Liver (tissue), 8 donors: ENCODE measurements at regions not wholly inside any gene's neighbourhood (a gene's known extent, or its start where the extent isn't known, plus 50 kb on each side); places are given as distances from the start of the nearest gene placed in this dataset.

ENCODE experiments used
- DNase-seq: peaks from one replicate; pipeline ENCODE4 v3.0.0-alpha.2; 2017; ENCODE audit warnings: low spot score
- H3K27ac ChIP-seq, 2 donors: one replicate each; pipeline ENCODE4 v1.7.0; 2013; ENCODE audit warnings: inconsistent platforms in 2 of 2, low read length in 2 of 2, control low read depth in 1 of 2, low read depth in 1 of 2, mild to moderate bottlenecking in 1 of 2
- H3K27me3 ChIP-seq, 4 donors: one replicate each; pipeline versions ENCODE4 v1.6.1 to v1.7.0; 2013; ENCODE audit warnings: low read length in 3 of 4, inconsistent platforms in 1 of 4, mild to moderate bottlenecking in 1 of 4, moderate library complexity in 1 of 4; ENCODE audit not compliant: control insufficient read depth in 4 of 4, insufficient read depth in 4 of 4
- H3K36me3 ChIP-seq, 4 donors: one replicate each; pipeline versions ENCODE4 v1.6.1 to v1.7.0; 2013; ENCODE audit warnings: low read length in 3 of 4, mild to moderate bottlenecking in 3 of 4, low read depth in 1 of 4, moderate library complexity in 1 of 4; ENCODE audit not compliant: control insufficient read depth in 4 of 4, insufficient read depth in 3 of 4
- H3K4me1 ChIP-seq, 4 donors: one replicate each; pipeline versions ENCODE4 v1.6.1 to v1.7.0; 2013; ENCODE audit warnings: low read length in 3 of 4, mild to moderate bottlenecking in 3 of 4, moderate library complexity in 1 of 4; ENCODE audit not compliant: control insufficient read depth in 4 of 4, insufficient read depth in 4 of 4
- H3K4me3 ChIP-seq, 3 donors: one replicate each; pipeline versions ENCODE4 v1.6.1 to v1.7.0; 2013; ENCODE audit warnings: low read length in 3 of 3, control low read depth in 1 of 3, low read depth in 1 of 3, mild to moderate bottlenecking in 1 of 3
- H3K9ac ChIP-seq, 2 donors: one replicate each; pipeline ENCODE4 v1.7.0; 2013; ENCODE audit warnings: low read length in 2 of 2, mild to moderate bottlenecking in 2 of 2, moderate library complexity in 2 of 2, control low read depth in 1 of 2, low read depth in 1 of 2
- H3K9me3 ChIP-seq, 4 donors: one replicate each; pipeline versions ENCODE4 v1.6.1 to v1.7.0; 2013; ENCODE audit warnings: low read length in 3 of 4; ENCODE audit not compliant: control insufficient read depth in 4 of 4
- EGR1 ChIP-seq, 2 donors: IDR thresholded peaks; 2 replicates each; pipeline ENCODE4 v1.6.1; 2016 to 2018; ENCODE audit warnings: antibody characterized with exemption in 2 of 2, low read depth in 2 of 2
- FOXA1 ChIP-seq: IDR thresholded peaks from 2 replicates; pipeline ENCODE4 v1.6.1; 2016; ENCODE audit warnings: antibody characterized with exemption
- FOXA2 ChIP-seq: IDR thresholded peaks from 2 replicates; pipeline ENCODE4 v1.6.1; 2016; ENCODE audit warnings: antibody characterized with exemption
- GABPA ChIP-seq, 2 donors: IDR thresholded peaks in 1 of 2; conservative IDR thresholded peaks in 1 of 2; 2 replicates each; pipeline ENCODE4 v1.6.1; 2016; ENCODE audit warnings: antibody characterized with exemption in 2 of 2, mild to moderate bottlenecking in 1 of 2, moderate library complexity in 1 of 2
- HNF4A ChIP-seq, 2 donors: conservative IDR thresholded peaks; 2 replicates each; pipeline ENCODE4 v1.6.1; 2016; ENCODE audit warnings: antibody characterized with exemption in 2 of 2, mild to moderate bottlenecking in 2 of 2
- HNF4G ChIP-seq: IDR thresholded peaks from 2 replicates; pipeline ENCODE4 v1.6.1; 2016; ENCODE audit warnings: antibody characterized with exemption
- JUND ChIP-seq, 2 donors: IDR thresholded peaks; 2 replicates each; pipeline ENCODE4 v1.6.1; 2016; ENCODE audit warnings: antibody characterized with exemption in 2 of 2
- NR2F2 ChIP-seq: IDR thresholded peaks from 2 replicates; pipeline ENCODE4 v1.6.1; 2016; ENCODE audit warnings: antibody characterized with exemption
- RAD21 ChIP-seq, 2 donors: IDR thresholded peaks; 2 replicates each; pipeline ENCODE4 v1.6.1; 2016; ENCODE audit warnings: antibody characterized with exemption in 2 of 2, mild to moderate bottlenecking in 2 of 2
- RXRA ChIP-seq, 2 donors: IDR thresholded peaks; 2 replicates each; pipeline ENCODE4 v1.6.1; 2017 to 2018; ENCODE audit warnings: antibody characterized with exemption in 2 of 2, mild to moderate bottlenecking in 1 of 2
- SP1 ChIP-seq: IDR thresholded peaks from 2 replicates; pipeline ENCODE4 v1.6.1; 2018; ENCODE audit warnings: antibody characterized with exemption, mild to moderate bottlenecking
- TAF1 ChIP-seq: conservative IDR thresholded peaks from 2 replicates; pipeline ENCODE4 v1.6.1; 2016; ENCODE audit warnings: antibody characterized with exemption, mild to moderate bottlenecking
- YY1 ChIP-seq: IDR thresholded peaks from 2 replicates; pipeline ENCODE4 v1.6.1; 2016; ENCODE audit warnings: antibody characterized with exemption, mild to moderate bottlenecking
- WGBS: extraction: QIAGEN DNeasy Blood & Tissue Kit; methylation state at CpG from one replicate; pipeline ENCODE4 v1.1.7; 2013; 5-methylcytosine and 5-hydroxymethylcytosine counted together
- TF ChIP-seq, protein P1 (sequence below): IDR thresholded peaks from 2 replicates; pipeline ENCODE4 v1.6.1; 2016; ENCODE audit warnings: antibody characterized with exemption
- TF ChIP-seq, protein P2 (sequence below): IDR thresholded peaks from 2 replicates; pipeline ENCODE4 v1.6.1; 2016; ENCODE audit warnings: antibody characterized with exemption
- TF ChIP-seq, protein P3 (sequence below): fragments of 150-350 bp; IDR thresholded peaks from 2 replicates; pipeline ENCODE4 v1.5.1; 2017; ENCODE audit warnings: improper control_type of control experiment, low read depth, low read length; ENCODE audit not compliant: missing input control
- TF ChIP-seq, protein P4 (sequence below): IDR thresholded peaks from 2 replicates; pipeline ENCODE4 v1.6.1; 2016; ENCODE audit warnings: antibody characterized with exemption, mild to moderate bottlenecking
- TF ChIP-seq, protein P5 (sequence below): IDR thresholded peaks from 2 replicates; pipeline ENCODE4 v1.6.1; 2016; ENCODE audit warnings: antibody characterized with exemption
- donor health status: healthy.
- donor health status: healthy.
- donor health status: healthy.
- donor health status: healthy.
- donor health status: healthy.

DNA sequence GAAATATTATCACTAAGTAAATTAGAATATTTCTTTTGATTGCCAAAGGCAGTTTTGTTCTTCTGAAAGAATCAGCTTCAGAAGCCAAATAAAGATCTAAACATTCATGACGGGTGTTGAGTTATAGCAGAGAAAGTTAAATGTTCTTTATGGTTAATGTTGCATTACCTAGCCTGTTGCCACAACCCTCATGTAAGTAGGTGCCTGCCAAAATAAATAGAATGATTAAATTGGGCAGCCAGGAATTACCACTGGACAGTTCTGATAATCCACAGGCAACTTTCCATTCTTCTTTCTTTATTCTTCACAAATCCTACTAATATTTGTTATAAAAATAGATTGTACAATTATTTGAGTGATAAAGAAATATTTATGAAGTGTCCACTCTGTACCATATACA lies 217.9 kb upstream of the NRIP1 start:
- Histone ChIP-seq H3K9me3 (peaks cover 0 to 2% (median under 1%) of the 10 kb centered on the region in 4 donors), H3K9ac (no peak overlapping the region), H3K4me3 (no peak overlapping the region), H3K27me3 (no peaks in the 10 kb centered on the region), H3K36me3 (no peaks in the 10 kb centered on the region), H3K4me1 (peaks cover 0 to 4% (median 0%) of the 10 kb centered on the region in 4 donors), H3K27ac (no peak overlapping the region)
- WGBS = 43% methylated on average over 1 of the region's 1 CpG
- DNase-seq = no peak
- TF ChIP-seq RXRA (IDR thresholded peaks at IDR 0.05) (peak in 1 of 2 donors; percentile 4), NR2F2 (no peak), JUND (IDR thresholded peaks at IDR 0.05) (no peak), FOXA1 (no peak), GABPA (IDR thresholded peaks at IDR 0.05 in 1 of 2, conservative IDR thresholded peaks at IDR 0.05 in 1 of 2) (no peak), RAD21 (IDR thresholded peaks at IDR 0.05) (peak; percentile 8 to 17), SP1 (no peak), HNF4G (no peak), EGR1 (IDR thresholded peaks at IDR 0.05; ENCODE audit: low read depth in 2 of 2) (no peak), TAF1 (no peak), HNF4A (conservative IDR thresholded peaks at IDR 0.05) (peak in 1 of 2 donors; percentile 3), FOXA2 (peak; percentile 12), YY1 (no peak)
- TF ChIP-seq, protein P1, sequence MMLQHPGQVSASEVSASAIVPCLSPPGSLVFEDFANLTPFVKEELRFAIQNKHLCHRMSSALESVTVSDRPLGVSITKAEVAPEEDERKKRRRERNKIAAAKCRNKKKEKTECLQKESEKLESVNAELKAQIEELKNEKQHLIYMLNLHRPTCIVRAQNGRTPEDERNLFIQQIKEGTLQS = no peak
- TF ChIP-seq, protein P2, sequence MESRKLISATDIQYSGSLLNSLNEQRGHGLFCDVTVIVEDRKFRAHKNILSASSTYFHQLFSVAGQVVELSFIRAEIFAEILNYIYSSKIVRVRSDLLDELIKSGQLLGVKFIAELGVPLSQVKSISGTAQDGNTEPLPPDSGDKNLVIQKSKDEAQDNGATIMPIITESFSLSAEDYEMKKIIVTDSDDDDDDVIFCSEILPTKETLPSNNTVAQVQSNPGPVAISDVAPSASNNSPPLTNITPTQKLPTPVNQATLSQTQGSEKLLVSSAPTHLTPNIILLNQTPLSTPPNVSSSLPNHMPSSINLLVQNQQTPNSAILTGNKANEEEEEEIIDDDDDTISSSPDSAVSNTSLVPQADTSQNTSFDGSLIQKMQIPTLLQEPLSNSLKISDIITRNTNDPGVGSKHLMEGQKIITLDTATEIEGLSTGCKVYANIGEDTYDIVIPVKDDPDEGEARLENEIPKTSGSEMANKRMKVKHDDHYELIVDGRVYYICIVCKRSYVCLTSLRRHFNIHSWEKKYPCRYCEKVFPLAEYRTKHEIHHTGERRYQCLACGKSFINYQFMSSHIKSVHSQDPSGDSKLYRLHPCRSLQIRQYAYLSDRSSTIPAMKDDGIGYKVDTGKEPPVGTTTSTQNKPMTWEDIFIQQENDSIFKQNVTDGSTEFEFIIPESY = no peak
- TF ChIP-seq, protein P3, sequence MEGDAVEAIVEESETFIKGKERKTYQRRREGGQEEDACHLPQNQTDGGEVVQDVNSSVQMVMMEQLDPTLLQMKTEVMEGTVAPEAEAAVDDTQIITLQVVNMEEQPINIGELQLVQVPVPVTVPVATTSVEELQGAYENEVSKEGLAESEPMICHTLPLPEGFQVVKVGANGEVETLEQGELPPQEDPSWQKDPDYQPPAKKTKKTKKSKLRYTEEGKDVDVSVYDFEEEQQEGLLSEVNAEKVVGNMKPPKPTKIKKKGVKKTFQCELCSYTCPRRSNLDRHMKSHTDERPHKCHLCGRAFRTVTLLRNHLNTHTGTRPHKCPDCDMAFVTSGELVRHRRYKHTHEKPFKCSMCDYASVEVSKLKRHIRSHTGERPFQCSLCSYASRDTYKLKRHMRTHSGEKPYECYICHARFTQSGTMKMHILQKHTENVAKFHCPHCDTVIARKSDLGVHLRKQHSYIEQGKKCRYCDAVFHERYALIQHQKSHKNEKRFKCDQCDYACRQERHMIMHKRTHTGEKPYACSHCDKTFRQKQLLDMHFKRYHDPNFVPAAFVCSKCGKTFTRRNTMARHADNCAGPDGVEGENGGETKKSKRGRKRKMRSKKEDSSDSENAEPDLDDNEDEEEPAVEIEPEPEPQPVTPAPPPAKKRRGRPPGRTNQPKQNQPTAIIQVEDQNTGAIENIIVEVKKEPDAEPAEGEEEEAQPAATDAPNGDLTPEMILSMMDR = no peak
- TF ChIP-seq, protein P4, sequence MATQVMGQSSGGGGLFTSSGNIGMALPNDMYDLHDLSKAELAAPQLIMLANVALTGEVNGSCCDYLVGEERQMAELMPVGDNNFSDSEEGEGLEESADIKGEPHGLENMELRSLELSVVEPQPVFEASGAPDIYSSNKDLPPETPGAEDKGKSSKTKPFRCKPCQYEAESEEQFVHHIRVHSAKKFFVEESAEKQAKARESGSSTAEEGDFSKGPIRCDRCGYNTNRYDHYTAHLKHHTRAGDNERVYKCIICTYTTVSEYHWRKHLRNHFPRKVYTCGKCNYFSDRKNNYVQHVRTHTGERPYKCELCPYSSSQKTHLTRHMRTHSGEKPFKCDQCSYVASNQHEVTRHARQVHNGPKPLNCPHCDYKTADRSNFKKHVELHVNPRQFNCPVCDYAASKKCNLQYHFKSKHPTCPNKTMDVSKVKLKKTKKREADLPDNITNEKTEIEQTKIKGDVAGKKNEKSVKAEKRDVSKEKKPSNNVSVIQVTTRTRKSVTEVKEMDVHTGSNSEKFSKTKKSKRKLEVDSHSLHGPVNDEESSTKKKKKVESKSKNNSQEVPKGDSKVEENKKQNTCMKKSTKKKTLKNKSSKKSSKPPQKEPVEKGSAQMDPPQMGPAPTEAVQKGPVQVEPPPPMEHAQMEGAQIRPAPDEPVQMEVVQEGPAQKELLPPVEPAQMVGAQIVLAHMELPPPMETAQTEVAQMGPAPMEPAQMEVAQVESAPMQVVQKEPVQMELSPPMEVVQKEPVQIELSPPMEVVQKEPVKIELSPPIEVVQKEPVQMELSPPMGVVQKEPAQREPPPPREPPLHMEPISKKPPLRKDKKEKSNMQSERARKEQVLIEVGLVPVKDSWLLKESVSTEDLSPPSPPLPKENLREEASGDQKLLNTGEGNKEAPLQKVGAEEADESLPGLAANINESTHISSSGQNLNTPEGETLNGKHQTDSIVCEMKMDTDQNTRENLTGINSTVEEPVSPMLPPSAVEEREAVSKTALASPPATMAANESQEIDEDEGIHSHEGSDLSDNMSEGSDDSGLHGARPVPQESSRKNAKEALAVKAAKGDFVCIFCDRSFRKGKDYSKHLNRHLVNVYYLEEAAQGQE = no peak
- TF ChIP-seq, protein P5, sequence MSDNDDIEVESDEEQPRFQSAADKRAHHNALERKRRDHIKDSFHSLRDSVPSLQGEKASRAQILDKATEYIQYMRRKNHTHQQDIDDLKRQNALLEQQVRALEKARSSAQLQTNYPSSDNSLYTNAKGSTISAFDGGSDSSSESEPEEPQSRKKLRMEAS = no peak
